Esophagus squamous epithelium (tissue), 4 donors: ENCODE measurements at regions not wholly inside any gene's neighbourhood (a gene's known extent, or its start where the extent isn't known, plus 50 kb on each side); places are given as distances from the start of the nearest gene placed in this dataset.

Experiments
- CTCF ChIP-seq, 6 experiments: fragments of 450-650 bp in 4 of 6; fragments of 200-600 bp in 2 of 6; sonication (generic) in 2 of 6; IDR thresholded peaks; one replicate each; pipeline ENCODE4 v1.5.1; 2016 to 2019; ENCODE audit warnings: antibody characterized with exemption in 6 of 6, mild to moderate bottlenecking in 4 of 6, moderate library complexity in 4 of 6
- POLR2A ChIP-seq, 4 donors: fragments of 450-650 bp; IDR thresholded peaks; one replicate each; pipeline ENCODE4 v1.6.1; 2017; ENCODE audit warnings: antibody characterized with exemption in 4 of 4, mild to moderate bottlenecking in 4 of 4, moderate library complexity in 3 of 4

GRCh38 chr7:52539414-52539813 is 496.0 kb upstream of the POM121L12 start:
- no peak for TF ChIP-seq CTCF (IDR thresholded peaks at IDR 0.05)
- TF ChIP-seq POLR2A (IDR thresholded peaks at IDR 0.05), result no peak
